Osteoblast (primary cell): ENCODE measurements at regions not wholly inside any gene's neighbourhood (a gene's known extent, or its start where the extent isn't known, plus 50 kb on each side); places are given as distances from the start of the nearest gene placed in this dataset.

Source experiments
- DNase-seq: peaks from one replicate; pipeline ENCODE4 v3.0.0; 2011; ENCODE audit warnings: low spot score, mixed read lengths; ENCODE audit not compliant: insufficient read length; ENCODE audit errors: missing footprints
- H2AFZ ChIP-seq: 2 replicates; pipeline ENCODE4 v1.6.0; 2011; ENCODE audit warnings: mild to moderate bottlenecking, low read length
- H3K27ac ChIP-seq: 2 replicates; pipeline ENCODE4 v1.5.1; 2011; ENCODE audit warnings: mild to moderate bottlenecking, low read depth, low read length, moderate library complexity
- H3K27me3 ChIP-seq: 2 replicates; pipeline ENCODE4 v1.6.0; 2012; ENCODE audit warnings: mild to moderate bottlenecking, control low read depth, inconsistent platforms, low read length, moderate library complexity; ENCODE audit not compliant: insufficient read depth
- H3K36me3 ChIP-seq: 2 replicates; pipeline ENCODE4 v1.5.1; 2011; ENCODE audit warnings: mild to moderate bottlenecking, low read length, control low read depth, moderate library complexity; ENCODE audit not compliant: insufficient read depth
- H3K4me1 ChIP-seq: 2 replicates; pipeline ENCODE4 v1.5.1; 2011; ENCODE audit warnings: mild to moderate bottlenecking, low read length, control low read depth, moderate library complexity; ENCODE audit not compliant: insufficient read depth
- H3K4me2 ChIP-seq: 2 replicates; pipeline ENCODE4 v1.6.0; 2011; ENCODE audit warnings: mild to moderate bottlenecking, low read length; ENCODE audit not compliant: insufficient read depth
- H3K4me3 ChIP-seq: fragments of 200-600 bp; sonication (generic); 3 replicates; pipeline ENCODE4 v1.5.1; 2012; ENCODE audit warnings: mild to moderate bottlenecking, low read length, inconsistent platforms; ENCODE audit not compliant: insufficient read depth
- H3K79me2 ChIP-seq: 2 replicates; pipeline ENCODE4 v1.6.0; 2012; ENCODE audit warnings: mild to moderate bottlenecking, low read length, control low read depth, inconsistent platforms; ENCODE audit not compliant: insufficient read depth
- H3K9me3 ChIP-seq: 2 replicates; pipeline ENCODE4 v1.5.1; 2011; ENCODE audit warnings: low read depth, low read length, control low read depth
- H4K20me1 ChIP-seq: 2 replicates; pipeline ENCODE4 v1.6.0; 2012; ENCODE audit warnings: mild to moderate bottlenecking, low read length, control low read depth; ENCODE audit not compliant: insufficient read depth
- CTCF ChIP-seq: IDR thresholded peaks from 2 replicates; pipeline ENCODE4 v1.5.1; 2011; ENCODE audit warnings: mild to moderate bottlenecking, low read depth, low read length, moderate library complexity; ENCODE audit errors: extremely low read depth

DNA sequence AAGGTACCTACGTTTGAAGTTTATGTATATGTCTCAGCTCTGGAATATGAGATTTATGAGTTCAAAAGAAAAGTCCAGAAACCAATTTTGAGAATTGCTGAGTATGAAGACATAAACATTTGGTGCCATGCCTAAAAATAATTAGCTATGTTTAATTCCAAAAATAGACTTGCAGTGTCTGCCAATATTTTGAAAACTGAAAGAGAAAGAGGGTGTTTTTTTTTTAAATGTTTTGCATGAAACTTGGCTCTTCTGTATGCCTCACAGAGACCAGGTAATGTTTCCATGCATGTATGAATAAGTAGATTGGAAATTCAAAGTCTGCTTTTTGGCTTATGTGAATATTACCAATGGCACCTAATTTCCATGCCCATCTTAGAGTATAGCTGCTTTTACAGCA is 634.4 kb upstream of the C9orf72 start:
- no peak overlapping the region for H3K4me2 ChIP-seq
- H2AFZ ChIP-seq: no peak overlapping the region
- H3K27me3 ChIP-seq: no peaks in the 10 kb centered on the region
- H3K4me1 ChIP-seq: no peaks in the 10 kb centered on the region
- no peaks in the 10 kb centered on the region for H3K36me3 ChIP-seq
- TF ChIP-seq CTCF: no peak
- H3K4me3 ChIP-seq: no peak overlapping the region
- peaks cover 3% of the 10 kb centered on the region for H3K9me3 ChIP-seq
- H3K27ac ChIP-seq: no peak overlapping the region
- no peaks in the 10 kb centered on the region for H3K79me2 ChIP-seq
- no peak for DNase-seq
- H4K20me1 ChIP-seq: no peaks in the 10 kb centered on the region

GRCh38 chr9:28209130-28209529 is 635.8 kb upstream of the C9orf72 start:
- no peaks in the 10 kb centered on the region for H3K36me3 ChIP-seq
- DNase-seq: no peak
- H3K4me2 ChIP-seq: no peak overlapping the region
- H3K4me1 ChIP-seq: no peaks in the 10 kb centered on the region
- H3K27ac ChIP-seq: no peak overlapping the region
- H3K4me3 ChIP-seq: no peak overlapping the region
- no peaks in the 10 kb centered on the region for H3K79me2 ChIP-seq
- H3K9me3 ChIP-seq: peaks cover 3% of the 10 kb centered on the region
- H4K20me1 ChIP-seq: no peaks in the 10 kb centered on the region
- no peak overlapping the region for H2AFZ ChIP-seq
- H3K27me3 ChIP-seq: no peaks in the 10 kb centered on the region
- no peak for TF ChIP-seq CTCF

DNA sequence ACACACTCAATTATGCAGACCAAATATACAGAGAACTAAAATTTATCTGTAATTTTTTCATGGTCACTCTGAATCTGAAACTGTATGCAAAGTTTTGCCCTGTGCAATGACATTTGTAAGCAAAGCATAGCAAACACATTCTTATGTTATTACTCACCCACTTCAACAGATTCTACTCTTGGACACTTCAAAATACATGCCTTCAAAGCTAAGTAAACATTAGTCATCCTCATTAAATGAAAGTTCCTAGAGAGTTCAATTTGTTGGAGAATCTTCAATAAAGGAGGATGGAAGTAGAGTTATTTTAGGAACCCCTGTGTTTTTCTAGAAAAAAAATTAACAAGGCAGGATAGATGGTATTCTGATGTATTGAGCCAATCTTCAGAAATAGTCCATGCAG is 639.7 kb upstream of the C9orf72 start:
- no peak for DNase-seq
- Histone ChIP-seq H3K4me2 (no peak overlapping the region), H2AFZ (no peak overlapping the region), H4K20me1 (no peaks in the 10 kb centered on the region), H3K36me3 (no peaks in the 10 kb centered on the region), H3K79me2 (no peaks in the 10 kb centered on the region), H3K9me3 (no peaks in the 10 kb centered on the region), H3K4me1 (no peaks in the 10 kb centered on the region), H3K27me3 (no peaks in the 10 kb centered on the region), H3K4me3 (no peak overlapping the region), H3K27ac (no peak overlapping the region)
- TF ChIP-seq CTCF: no peak

DNA sequence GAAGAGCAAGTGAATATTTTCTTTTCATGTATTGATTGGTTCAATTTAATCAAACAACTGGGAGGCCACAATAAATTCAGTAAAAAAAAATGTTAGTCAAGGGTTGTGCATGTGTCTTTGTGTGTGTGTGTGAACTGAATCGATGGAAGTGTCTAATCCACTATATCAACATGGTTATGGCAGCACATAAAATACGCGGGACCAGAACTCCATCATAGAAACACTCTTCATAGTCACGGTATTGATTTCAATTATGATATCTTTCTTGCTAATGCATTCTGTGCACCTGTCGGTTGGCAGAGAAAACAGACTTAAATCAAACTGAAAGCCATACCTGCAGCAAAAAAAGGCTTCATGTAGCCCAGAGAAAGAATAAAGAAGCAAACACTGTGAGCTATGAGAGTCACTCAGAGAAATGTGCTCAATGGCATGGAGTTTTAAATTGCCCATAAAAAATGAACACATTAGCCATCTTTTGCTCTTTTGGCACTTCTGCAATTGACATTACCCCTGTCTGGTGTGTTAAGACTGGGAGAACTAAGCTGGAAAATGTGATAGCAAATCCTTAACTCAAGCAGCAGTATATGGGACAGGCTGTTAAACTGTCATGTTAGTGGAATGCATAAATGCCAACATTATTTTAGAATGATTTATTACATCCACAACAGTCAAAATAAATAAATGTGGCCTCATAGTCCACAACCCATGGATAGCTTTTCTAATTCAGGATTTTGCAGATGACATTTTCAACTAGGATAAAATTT is 642.4 kb upstream of the C9orf72 start:
- Histone ChIP-seq H3K4me3 (no peak overlapping the region), H3K9me3 (peaks cover 2% of the 10 kb centered on the region), H3K4me1 (no peaks in the 10 kb centered on the region), H3K4me2 (no peak overlapping the region), H4K20me1 (no peaks in the 10 kb centered on the region), H3K27ac (no peak overlapping the region), H3K27me3 (no peaks in the 10 kb centered on the region), H3K79me2 (no peaks in the 10 kb centered on the region), H3K36me3 (no peaks in the 10 kb centered on the region), H2AFZ (no peak overlapping the region)
- DNase-seq: no peak
- no peak for TF ChIP-seq CTCF
